Activated CD4-positive, alpha-beta T cell treated with anti-CD3 and anti-CD28 coated beads for 36 hours (primary cell): ENCODE measurements at regions not wholly inside any gene's neighbourhood (a gene's known extent, or its start where the extent isn't known, plus 50 kb on each side); places are given as distances from the start of the nearest gene placed in this dataset.

Experiments
- ATAC-seq: fragments of 200-7000 bp; cut with Tn5 transposase; one replicate; pipeline ENCODE4 v1.10.0; 2021; ENCODE audit warnings: mild to moderate bottlenecking, moderate library complexity
- CTCF ChIA-PET: fragments of 350-600 bp; sonication (Branson Sonifier 250); formaldehyde crosslinking; loops from one replicate; lab custom pipeline; 2021; ENCODE audit warnings: antibody characterized with exemption; lab: Charles Lee
- POLR2A ChIA-PET: fragments of 350-600 bp; sonication (Branson Sonifier 250); formaldehyde crosslinking; loops from one replicate; lab custom pipeline; 2021; ENCODE audit warnings: antibody characterized with exemption, inconsistent platforms; lab: Charles Lee
- DNase-seq: peaks from one replicate; pipeline ENCODE4 v3.0.0-alpha.2; 2020
- H3K27ac Mint-ChIP-seq: one replicate; pipeline ENCODE4 v1.8.0; 2021; ENCODE audit warnings: mixed read lengths
- H3K27me3 Mint-ChIP-seq: one replicate; pipeline ENCODE4 v1.8.0; 2021; ENCODE audit warnings: mixed read lengths
- H3K36me3 Mint-ChIP-seq: one replicate; pipeline ENCODE4 v1.8.0; 2021; ENCODE audit warnings: low read depth, mixed read lengths
- H3K4me1 Mint-ChIP-seq: one replicate; pipeline ENCODE4 v1.8.0; 2021; ENCODE audit warnings: mixed read lengths
- H3K4me3 Mint-ChIP-seq: one replicate; pipeline ENCODE4 v1.8.0; 2021; ENCODE audit warnings: mild to moderate bottlenecking, moderate library complexity, mixed read lengths
- H3K9me3 Mint-ChIP-seq: one replicate; pipeline ENCODE4 v1.8.0; 2021; ENCODE audit warnings: low read depth, mixed read lengths
- intact Hi-C, 2 experiments: fragments of 100-400 bp; cut with DNase I in 1 of 2; cut with micrococcal nuclease in 1 of 2; formaldehyde crosslinking; loops; one replicate each; pipeline versions ENCODE4 v1.14.2 to v1.15.1; 2022 to 2024; cut with DNase I, micrococcal nuclease

GRCh38 chr9:75461183-75461582 is 372.9 kb downstream of the OSTF1 start:
- H3K9me3 Mint-ChIP-seq, result no peaks in the 10 kb centered on the region
- no peaks in the 10 kb centered on the region for H3K36me3 Mint-ChIP-seq
- H3K27ac Mint-ChIP-seq, result no peak overlapping the region
- no peak for ATAC-seq
- intact Hi-C loops, result no loop called here
- no peaks in the 10 kb centered on the region for H3K4me1 Mint-ChIP-seq
- H3K4me3 Mint-ChIP-seq, result no peak overlapping the region
- ChIA-PET POLR2A (no interaction called here), CTCF (no interaction called here)
- peaks cover 2% of the 10 kb centered on the region for H3K27me3 Mint-ChIP-seq
- no peak for DNase-seq

- ChIA-PET POLR2A (no interaction called here), CTCF (no interaction called here)
- Mint-ChIP-seq H3K4me1 (no peaks in the 10 kb centered on the region), H3K27me3 (peaks cover 4% of the 10 kb centered on the region), H3K9me3 (no peaks in the 10 kb centered on the region), H3K27ac (no peak overlapping the region), H3K36me3 (no peaks in the 10 kb centered on the region), H3K4me3 (no peak overlapping the region)
- DNase-seq (no peak), ATAC-seq (no peak)
- intact Hi-C loops, result no loop called here
Observed at GRCh38 chr9:75462866-75463265, 374.6 kb downstream of the OSTF1 start.

GRCh38 chr9:75463871-75464270 is 375.6 kb downstream of the OSTF1 start:
- Mint-ChIP-seq H3K9me3 (no peaks in the 10 kb centered on the region), H3K4me1 (no peaks in the 10 kb centered on the region), H3K27ac (no peak overlapping the region), H3K4me3 (no peak overlapping the region), H3K27me3 (peaks cover 4% of the 10 kb centered on the region), H3K36me3 (no peaks in the 10 kb centered on the region)
- ATAC-seq (no peak), DNase-seq (no peak)
- POLR2A ChIA-PET, result no interaction called here
- intact Hi-C loops, result no loop called here
- CTCF ChIA-PET, result no interaction called here

- no peak for ATAC-seq
- H3K9me3 Mint-ChIP-seq, result no peaks in the 10 kb centered on the region
- CTCF ChIA-PET, result no interaction called here
- DNase-seq, result no peak
- peaks cover 4% of the 10 kb centered on the region for H3K27me3 Mint-ChIP-seq
- H3K36me3 Mint-ChIP-seq, result no peaks in the 10 kb centered on the region
- POLR2A ChIA-PET, result no interaction called here
- intact Hi-C loops, result no loop called here
- no peak overlapping the region for H3K4me3 Mint-ChIP-seq
- no peak overlapping the region for H3K27ac Mint-ChIP-seq
- H3K4me1 Mint-ChIP-seq, result no peaks in the 10 kb centered on the region
Observed at GRCh38 chr9:75464726-75465125, 376.4 kb downstream of the OSTF1 start.

- DNase-seq (no peak), ATAC-seq (no peak)
- POLR2A ChIA-PET, result no interaction called here
- intact Hi-C loops, result no loop called here
- CTCF ChIA-PET, result interaction anchor here (0.8 to 1.3 kb wide), 2 partner anchors 13 to 21 kb away, joined by 3 read pairs; no protein-coding TSS in a partner anchor
- no peaks in the 10 kb centered on the region for H3K9me3 Mint-ChIP-seq
- H3K4me3 Mint-ChIP-seq, result no peak overlapping the region
- H3K27ac Mint-ChIP-seq, result no peak overlapping the region
- H3K27me3 Mint-ChIP-seq, result peaks cover 5% of the 10 kb centered on the region
- no peaks in the 10 kb centered on the region for H3K4me1 Mint-ChIP-seq
- no peaks in the 10 kb centered on the region for H3K36me3 Mint-ChIP-seq
Observed at GRCh38 chr9:75467142-75467541, 378.8 kb downstream of the OSTF1 start.

- ATAC-seq (no peak), DNase-seq (no peak)
- Mint-ChIP-seq H3K27ac (no peak overlapping the region), H3K36me3 (no peaks in the 10 kb centered on the region), H3K27me3 (peaks cover 7% of the 10 kb centered on the region), H3K4me3 (no peak overlapping the region), H3K4me1 (no peaks in the 10 kb centered on the region), H3K9me3 (no peaks in the 10 kb centered on the region)
- ChIA-PET CTCF (no interaction called here), POLR2A (no interaction called here)
- intact Hi-C loops, result no loop called here
Observed at GRCh38 chr9:75471549-75472114, 383.3 kb downstream of the OSTF1 start.

GRCh38 chr9:75482566-75482965 is 394.3 kb downstream of the OSTF1 start:
- ATAC-seq (no peak), DNase-seq (no peak)
- Mint-ChIP-seq H3K9me3 (no peaks in the 10 kb centered on the region), H3K27me3 (peaks cover 2% of the 10 kb centered on the region), H3K36me3 (no peaks in the 10 kb centered on the region), H3K4me3 (no peak overlapping the region), H3K4me1 (no peaks in the 10 kb centered on the region), H3K27ac (no peak overlapping the region)
- ChIA-PET POLR2A (no interaction called here), CTCF (no interaction called here)
- intact Hi-C loops, result no loop called here

- Mint-ChIP-seq H3K9me3 (no peaks in the 10 kb centered on the region), H3K27ac (no peak overlapping the region), H3K4me3 (no peak overlapping the region), H3K27me3 (peaks cover 2% of the 10 kb centered on the region), H3K4me1 (no peaks in the 10 kb centered on the region), H3K36me3 (no peaks in the 10 kb centered on the region)
- DNase-seq, result no peak
- ChIA-PET CTCF (interaction anchor here (0.5 kb wide), 1 partner anchor 1802 kb away, joined by 3 read pairs; no protein-coding TSS in a partner anchor), POLR2A (no interaction called here)
- intact Hi-C loops, result no loop called here
- no peak for ATAC-seq
Observed at GRCh38 chr9:75483636-75484035, 395.3 kb downstream of the OSTF1 start.

GRCh38 chr9:75487856-75488718 is 399.8 kb downstream of the OSTF1 start:
- Mint-ChIP-seq H3K4me3 (no peak overlapping the region), H3K4me1 (no peaks in the 10 kb centered on the region), H3K36me3 (no peaks in the 10 kb centered on the region), H3K27ac (no peak overlapping the region), H3K9me3 (peaks cover 2% of the 10 kb centered on the region), H3K27me3 (peaks cover 2% of the 10 kb centered on the region)
- POLR2A ChIA-PET, result no interaction called here
- DNase-seq (no peak), ATAC-seq (no peak)
- intact Hi-C loops, result no loop called here
- CTCF ChIA-PET, result interaction anchor here (1.1 kb wide), 1 partner anchor 21 kb away, joined by 3 read pairs; no protein-coding TSS in a partner anchor

GRCh38 chr9:75488719-75489110 is 400.4 kb downstream of the OSTF1 start:
- peaks cover 2% of the 10 kb centered on the region for H3K9me3 Mint-ChIP-seq
- H3K4me3 Mint-ChIP-seq, result no peak overlapping the region
- ChIA-PET CTCF (interaction anchor here (1.1 kb wide), 1 partner anchor 22 kb away, joined by 3 read pairs; no protein-coding TSS in a partner anchor), POLR2A (no interaction called here)
- H3K27ac Mint-ChIP-seq, result no peak overlapping the region
- H3K36me3 Mint-ChIP-seq, result no peaks in the 10 kb centered on the region
- no peak for DNase-seq
- intact Hi-C loops, result no loop called here
- H3K27me3 Mint-ChIP-seq, result peaks cover 2% of the 10 kb centered on the region
- ATAC-seq, result no peak
- H3K4me1 Mint-ChIP-seq, result no peaks in the 10 kb centered on the region

GRCh38 chr9:75490326-75490725 is 400.1 kb upstream of the PCSK5 start:
- Mint-ChIP-seq H3K27ac (no peak overlapping the region), H3K9me3 (peaks cover 2% of the 10 kb centered on the region), H3K4me1 (no peaks in the 10 kb centered on the region), H3K36me3 (no peaks in the 10 kb centered on the region), H3K27me3 (no peaks in the 10 kb centered on the region), H3K4me3 (no peak overlapping the region)
- POLR2A ChIA-PET, result no interaction called here
- intact Hi-C loops, result no loop called here
- DNase-seq (no peak), ATAC-seq (no peak)
- CTCF ChIA-PET, result no interaction called here

GRCh38 chr9:75491533-75491932 is 398.9 kb upstream of the PCSK5 start:
- ChIA-PET CTCF (no interaction called here), POLR2A (no interaction called here)
- Mint-ChIP-seq H3K36me3 (no peaks in the 10 kb centered on the region), H3K27me3 (no peaks in the 10 kb centered on the region), H3K27ac (no peak overlapping the region), H3K4me1 (no peaks in the 10 kb centered on the region), H3K9me3 (peaks cover 2% of the 10 kb centered on the region), H3K4me3 (no peak overlapping the region)
- intact Hi-C loops, result no loop called here
- ATAC-seq, result no peak
- DNase-seq, result no peak
